Thyroid gland (tissue), 4 donors: ENCODE measurements at regions not wholly inside any gene's neighbourhood (a gene's known extent, or its start where the extent isn't known, plus 50 kb on each side); places are given as distances from the start of the nearest gene placed in this dataset.

Experiments
- POLR2A ChIP-seq, 2 donors: fragments of 450-650 bp; IDR thresholded peaks; one replicate each; pipeline ENCODE4 v1.6.1; 2017; ENCODE audit warnings: antibody characterized with exemption in 2 of 2, mild to moderate bottlenecking in 2 of 2, moderate library complexity in 1 of 2
- TF ChIP-seq, protein P1 (sequence below), 6 experiments: fragments of 200-600 bp in 3 of 6; fragments of 450-650 bp in 3 of 6; sonication (generic) in 3 of 6; IDR thresholded peaks; one replicate each; pipeline ENCODE4 v1.5.1; 2016 to 2019; ENCODE audit warnings: antibody characterized with exemption in 6 of 6, mild to moderate bottlenecking in 2 of 6, inconsistent platforms in 1 of 6, moderate library complexity in 1 of 6

DNA sequence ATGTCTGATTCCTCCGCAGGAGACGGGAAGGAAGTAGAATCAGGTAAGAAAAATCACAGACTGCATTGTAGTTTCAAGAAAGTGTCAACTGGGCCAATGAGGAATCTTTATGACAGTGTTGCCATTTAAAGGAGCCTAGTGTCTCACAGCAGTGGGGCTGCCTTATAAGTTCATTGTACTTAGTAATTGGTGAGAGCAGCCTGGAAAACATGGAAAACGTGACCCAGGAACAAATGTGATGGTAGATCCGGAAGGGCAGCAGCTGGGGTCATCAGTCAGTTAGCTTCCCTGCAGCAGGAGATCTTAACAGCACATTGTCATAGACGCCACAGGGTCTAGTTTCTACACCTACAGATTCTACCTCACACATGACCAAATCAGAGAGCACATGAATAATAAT is 630.0 kb upstream of the LMO3 start:
- TF ChIP-seq, protein P1, sequence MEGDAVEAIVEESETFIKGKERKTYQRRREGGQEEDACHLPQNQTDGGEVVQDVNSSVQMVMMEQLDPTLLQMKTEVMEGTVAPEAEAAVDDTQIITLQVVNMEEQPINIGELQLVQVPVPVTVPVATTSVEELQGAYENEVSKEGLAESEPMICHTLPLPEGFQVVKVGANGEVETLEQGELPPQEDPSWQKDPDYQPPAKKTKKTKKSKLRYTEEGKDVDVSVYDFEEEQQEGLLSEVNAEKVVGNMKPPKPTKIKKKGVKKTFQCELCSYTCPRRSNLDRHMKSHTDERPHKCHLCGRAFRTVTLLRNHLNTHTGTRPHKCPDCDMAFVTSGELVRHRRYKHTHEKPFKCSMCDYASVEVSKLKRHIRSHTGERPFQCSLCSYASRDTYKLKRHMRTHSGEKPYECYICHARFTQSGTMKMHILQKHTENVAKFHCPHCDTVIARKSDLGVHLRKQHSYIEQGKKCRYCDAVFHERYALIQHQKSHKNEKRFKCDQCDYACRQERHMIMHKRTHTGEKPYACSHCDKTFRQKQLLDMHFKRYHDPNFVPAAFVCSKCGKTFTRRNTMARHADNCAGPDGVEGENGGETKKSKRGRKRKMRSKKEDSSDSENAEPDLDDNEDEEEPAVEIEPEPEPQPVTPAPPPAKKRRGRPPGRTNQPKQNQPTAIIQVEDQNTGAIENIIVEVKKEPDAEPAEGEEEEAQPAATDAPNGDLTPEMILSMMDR (IDR thresholded peaks at IDR 0.05), result no peak
- no peak for TF ChIP-seq POLR2A (IDR thresholded peaks at IDR 0.05)
